T-cell (primary cell): ENCODE measurements at regions not wholly inside any gene's neighbourhood (a gene's known extent, or its start where the extent isn't known, plus 50 kb on each side); places are given as distances from the start of the nearest gene placed in this dataset.

Source experiments
- ATAC-seq, 4 experiments: fragments of 200-7000 bp in 3 of 4; fragments of 150-1000 bp in 1 of 4; cut with Tn5 transposase; replicated peaks in 1 of 4; 1 replicate in 3 of 4; 2 replicates in 1 of 4; pipeline ENCODE4 v1.10.0; 2021; ENCODE audit warnings: moderate library complexity in 3 of 4, mild to moderate bottlenecking in 2 of 4, moderate number of reproducible peaks in 1 of 4
- CTCF ChIA-PET, 2 donors: fragments of 300-600 bp; sonication (Branson Sonifier 250); formaldehyde crosslinking; loops; one replicate each; lab custom pipeline; 2022; ENCODE audit warnings: antibody characterized with exemption in 2 of 2; lab: Charles Lee
- POLR2A ChIA-PET, 2 donors: fragments of 300-600 bp; sonication (Branson Sonifier 250); formaldehyde crosslinking; loops; one replicate each; lab custom pipeline; 2022; ENCODE audit warnings: antibody characterized with exemption in 2 of 2; lab: Charles Lee
- DNase-seq, 35 experiments: peaks; one replicate each; pipeline versions ENCODE4 v3.0.0 to v3.0.0-alpha.2; 2013 to 2023
- H3K27ac ChIP-seq: one replicate; pipeline ENCODE4 v1.5.1; 2013; ENCODE audit warnings: low read length
- H3K27me3 ChIP-seq, 2 experiments: replicated peaks in 1 of 2; 1 replicate in 1 of 2; 2 replicates in 1 of 2; pipeline versions ENCODE4 v1.6.1 to v1.7.0; 2013; ENCODE audit warnings: low read length in 1 of 2, mixed read lengths in 1 of 2; ENCODE audit not compliant: control insufficient read depth in 2 of 2, insufficient read depth in 2 of 2; ENCODE audit errors: extremely low read depth in 1 of 2
- H3K36me3 ChIP-seq, 2 donors: 1 replicate in 1 of 2; 2 replicates in 1 of 2; pipeline versions ENCODE4 v1.6.1 to v1.7.0; 2013; ENCODE audit warnings: low read length in 1 of 2; ENCODE audit not compliant: control insufficient read depth in 2 of 2, insufficient read depth in 1 of 2; ENCODE audit errors: extremely low read depth in 1 of 2
- H3K4me1 ChIP-seq, 2 experiments: 1 replicate in 1 of 2; 2 replicates in 1 of 2; pipeline versions ENCODE4 v1.6.1 to v1.7.0; 2013; ENCODE audit warnings: low read length in 2 of 2, mixed read lengths in 1 of 2; ENCODE audit not compliant: insufficient read depth in 2 of 2, control insufficient read depth in 1 of 2; ENCODE audit errors: extremely low read depth in 1 of 2
- H3K4me3 ChIP-seq, 2 donors: 1 replicate in 1 of 2; 2 replicates in 1 of 2; pipeline versions ENCODE4 v1.5.1 to v1.7.0; 2013; ENCODE audit warnings: mild to moderate bottlenecking in 2 of 2, low read length in 1 of 2, moderate library complexity in 1 of 2; ENCODE audit not compliant: control insufficient read depth in 1 of 2; ENCODE audit errors: extremely low read depth in 1 of 2
- H3K9me3 ChIP-seq: 2 replicates; pipeline ENCODE4 v1.7.0; 2013
- H3K27ac Mint-ChIP-seq, 2 donors: one replicate each; pipeline ENCODE4 v1.8.0; 2020 to 2021; ENCODE audit warnings: mild to moderate bottlenecking in 2 of 2, mixed read lengths in 2 of 2
- H3K27me3 Mint-ChIP-seq, 2 donors: one replicate each; pipeline ENCODE4 v1.8.0; 2021 to 2022; ENCODE audit warnings: mixed read lengths in 2 of 2
- H3K36me3 Mint-ChIP-seq: one replicate; pipeline ENCODE4 v1.8.0; 2021; ENCODE audit warnings: mixed read lengths
- H3K4me1 Mint-ChIP-seq, 3 donors: one replicate each; pipeline ENCODE4 v1.8.0; 2020 to 2022; ENCODE audit warnings: mixed read lengths in 3 of 3, mild to moderate bottlenecking in 1 of 3
- H3K4me3 Mint-ChIP-seq, 3 donors: one replicate each; pipeline ENCODE4 v1.8.0; 2020 to 2022; ENCODE audit warnings: mild to moderate bottlenecking in 3 of 3, mixed read lengths in 3 of 3, moderate library complexity in 3 of 3
- H3K9me3 Mint-ChIP-seq, 3 donors: one replicate each; pipeline ENCODE4 v1.8.0; 2020 to 2022; ENCODE audit warnings: mixed read lengths in 3 of 3
- WGBS: methylation state at CpG from one replicate; pipeline ENCODE4 v1.1.5; 2013; ENCODE audit warnings: missing lambda C conversion rate; ENCODE audit not compliant: insufficient coverage; 5-methylcytosine and 5-hydroxymethylcytosine counted together

DNA sequence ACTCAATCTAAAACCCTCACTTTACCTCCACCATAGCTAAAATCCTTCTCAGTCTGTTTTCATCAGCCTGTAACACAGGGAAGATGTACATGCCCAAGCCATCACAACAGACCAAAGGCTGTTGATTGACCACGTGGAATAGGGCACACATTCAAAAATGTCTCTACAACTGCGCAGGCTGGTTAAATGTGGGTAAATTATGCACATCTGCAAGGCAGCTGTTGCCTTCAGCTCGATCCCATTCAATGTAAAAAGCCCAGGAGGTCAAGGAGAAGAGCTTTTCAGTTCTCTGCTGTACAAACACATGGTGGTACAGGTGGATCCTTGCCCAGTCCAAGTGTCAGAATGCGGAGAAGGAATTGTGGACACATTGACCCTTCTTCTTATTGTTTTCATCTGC, 354.0 kb downstream of the FLRT2 start:
- H3K4me1 ChIP-seq: no peaks in the 10 kb centered on the region
- ChIA-PET CTCF (no interaction called here), POLR2A (no interaction called here)
- no peak overlapping the region for H3K27ac ChIP-seq
- H3K36me3 ChIP-seq: no peaks in the 10 kb centered on the region
- H3K9me3 ChIP-seq: no peaks in the 10 kb centered on the region
- H3K4me3 ChIP-seq: no peak overlapping the region
- DNase-seq (no peak), ATAC-seq (no peak)
- Mint-ChIP-seq H3K27ac (no peak overlapping the region), H3K9me3 (no peaks in the 10 kb centered on the region), H3K4me1 (no peaks in the 10 kb centered on the region), H3K27me3 (peaks cover 0 to 1% of the 10 kb centered on the region in 2 donors), H3K4me3 (no peak overlapping the region), H3K36me3 (no peaks in the 10 kb centered on the region)
- no peaks in the 10 kb centered on the region for H3K27me3 ChIP-seq
- 43% methylated on average over 1 of the region's 4 CpGs for WGBS

DNA sequence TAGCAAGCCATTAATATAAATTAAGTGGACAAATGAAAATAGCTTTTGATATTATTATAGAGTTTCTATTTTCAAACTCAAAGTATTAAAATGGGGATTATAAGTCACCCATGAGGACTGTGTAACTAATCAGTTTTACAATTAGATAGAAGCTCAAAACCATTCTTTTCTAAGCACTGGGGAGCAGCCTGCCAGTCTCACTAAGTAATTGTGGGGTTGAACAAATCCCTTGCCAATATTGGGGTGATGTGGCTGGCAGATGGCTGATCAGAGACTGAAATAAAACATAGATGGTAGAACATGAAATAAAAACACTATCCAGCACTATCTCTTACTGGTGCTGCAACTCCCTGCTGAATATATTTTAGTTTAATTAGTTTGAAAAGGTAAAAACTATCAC, 353.2 kb downstream of the FLRT2 start:
- H3K27me3 ChIP-seq: no peaks in the 10 kb centered on the region

GRCh38 chr14:85881935-85882334, 352.0 kb downstream of the FLRT2 start:
- Mint-ChIP-seq H3K36me3 (no peaks in the 10 kb centered on the region), H3K27ac (no peak overlapping the region), H3K4me3 (no peak overlapping the region), H3K27me3 (peaks cover 0 to 1% of the 10 kb centered on the region in 2 donors), H3K9me3 (no peaks in the 10 kb centered on the region), H3K4me1 (no peaks in the 10 kb centered on the region)
- no peaks in the 10 kb centered on the region for H3K36me3 ChIP-seq
- no peaks in the 10 kb centered on the region for H3K9me3 ChIP-seq
- no peaks in the 10 kb centered on the region for H3K4me1 ChIP-seq
- DNase-seq (no peak), ATAC-seq (no peak)
- WGBS: no CpG with 5 or more reads among the region's 2 CpGs
- POLR2A ChIA-PET: no interaction called here
- no peaks in the 10 kb centered on the region for H3K27me3 ChIP-seq
- H3K27ac ChIP-seq: no peak overlapping the region
- H3K4me3 ChIP-seq: no peak overlapping the region
- CTCF ChIA-PET: no interaction called here

More for the DNA sequence above, 353.2 kb downstream of the FLRT2 start:
- ChIA-PET POLR2A (no interaction called here), CTCF (no interaction called here)
- no peaks in the 10 kb centered on the region for H3K36me3 Mint-ChIP-seq
- H3K4me3 ChIP-seq: no peak overlapping the region
- no peak for ATAC-seq
- no peak overlapping the region for H3K4me3 Mint-ChIP-seq
- no peaks in the 10 kb centered on the region for H3K4me1 Mint-ChIP-seq
- H3K4me1 ChIP-seq: no peaks in the 10 kb centered on the region
- H3K27me3 Mint-ChIP-seq: peaks cover 0 to 1% of the 10 kb centered on the region in 2 donors
- H3K27ac Mint-ChIP-seq: no peak overlapping the region
- no peaks in the 10 kb centered on the region for H3K36me3 ChIP-seq
- no peak overlapping the region for H3K27ac ChIP-seq
- DNase-seq: no peak
- no peaks in the 10 kb centered on the region for H3K9me3 ChIP-seq
- H3K9me3 Mint-ChIP-seq: no peaks in the 10 kb centered on the region

- H3K27ac ChIP-seq: no peak overlapping the region
- no peak for DNase-seq
- ChIA-PET CTCF (no interaction called here), POLR2A (no interaction called here)
- H3K4me1 ChIP-seq: no peaks in the 10 kb centered on the region
- Mint-ChIP-seq H3K27ac (no peak overlapping the region), H3K9me3 (no peaks in the 10 kb centered on the region), H3K4me1 (no peaks in the 10 kb centered on the region), H3K27me3 (peaks cover 1 to 13% of the 10 kb centered on the region in 2 donors), H3K4me3 (no peak overlapping the region), H3K36me3 (no peaks in the 10 kb centered on the region)
- ATAC-seq: no peak
- H3K9me3 ChIP-seq: no peaks in the 10 kb centered on the region
- H3K36me3 ChIP-seq: no peaks in the 10 kb centered on the region
- H3K27me3 ChIP-seq: no peaks in the 10 kb centered on the region
- WGBS: 88% methylated on average over 5 of the region's 7 CpGs
- no peak overlapping the region for H3K4me3 ChIP-seq
These were observed 348.9 kb downstream of the FLRT2 start for GRCh38 chr14:85878874-85879273.

DNA sequence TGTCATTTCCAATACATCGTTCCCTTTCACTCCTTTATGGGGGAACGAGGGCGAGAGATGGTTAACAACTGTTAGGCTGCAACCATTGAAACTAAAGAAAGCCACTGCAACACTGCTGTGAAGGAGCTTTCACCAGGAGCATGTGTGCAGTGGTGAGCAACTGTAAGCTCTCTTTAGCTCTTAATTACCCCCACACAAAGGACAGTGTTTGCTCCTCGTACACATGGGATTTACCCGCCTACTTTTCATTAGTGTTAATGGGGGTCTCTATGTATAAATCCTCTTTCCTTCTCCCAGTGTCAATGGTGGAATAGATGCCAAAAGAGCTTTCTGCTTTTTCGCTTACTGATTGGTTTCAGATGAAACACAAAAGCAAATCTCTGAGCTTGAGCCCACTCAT, 343.1 kb downstream of the FLRT2 start:
- Mint-ChIP-seq H3K4me1 (no peaks in the 10 kb centered on the region), H3K27me3 (peaks cover 1 to 21% of the 10 kb centered on the region in 2 donors), H3K9me3 (peaks cover 0 to 3% (median 0%) of the 10 kb centered on the region in 3 donors), H3K27ac (no peak overlapping the region), H3K4me3 (no peak overlapping the region), H3K36me3 (no peaks in the 10 kb centered on the region)
- no peaks in the 10 kb centered on the region for H3K27me3 ChIP-seq
- H3K4me3 ChIP-seq: no peak overlapping the region
- 100% methylated on average over 1 of the region's 6 CpGs for WGBS
- H3K4me1 ChIP-seq: no peaks in the 10 kb centered on the region
- no peak for DNase-seq
- ATAC-seq: no peak
- no peaks in the 10 kb centered on the region for H3K9me3 ChIP-seq
- H3K27ac ChIP-seq: no peak overlapping the region
- CTCF ChIA-PET: no interaction called here
- POLR2A ChIA-PET: no interaction called here
- H3K36me3 ChIP-seq: no peaks in the 10 kb centered on the region

DNA sequence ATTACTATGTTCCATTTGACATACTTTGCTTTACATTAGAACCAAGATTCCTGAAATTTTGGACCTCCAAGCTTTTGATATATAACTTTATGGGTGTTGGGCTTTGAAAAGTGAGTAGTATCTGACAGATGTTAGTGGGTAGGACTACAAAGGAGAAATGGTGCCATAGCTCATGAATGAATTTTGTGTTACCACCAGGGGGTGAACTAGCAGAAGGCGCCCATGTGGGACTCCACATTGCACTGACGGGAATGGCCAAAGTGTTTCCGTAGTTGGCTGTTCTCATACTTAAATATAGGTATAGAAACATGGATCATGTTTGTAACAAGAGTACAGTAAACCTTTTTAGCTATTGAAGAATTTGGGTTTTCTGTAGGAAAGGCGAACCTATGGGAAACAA, 337.5 kb downstream of the FLRT2 start:
- no peaks in the 10 kb centered on the region for H3K9me3 ChIP-seq
- no peak overlapping the region for H3K27ac Mint-ChIP-seq
- H3K36me3 ChIP-seq: no peaks in the 10 kb centered on the region
- H3K36me3 Mint-ChIP-seq: no peaks in the 10 kb centered on the region
- ATAC-seq (no peak), DNase-seq (no peak)
- H3K27ac ChIP-seq: no peak overlapping the region
- H3K4me1 ChIP-seq: no peaks in the 10 kb centered on the region
- H3K9me3 Mint-ChIP-seq: peaks cover 0 to 3% (median 0%) of the 10 kb centered on the region in 3 donors
- POLR2A ChIA-PET: interaction anchor here in 1 of 2 donors (0.6 kb wide), 1 partner anchor 934 kb away, joined by 3 read pairs; no protein-coding TSS in a partner anchor
- no CpG with 5 or more reads among the region's 4 CpGs for WGBS
- H3K4me3 ChIP-seq: no peak overlapping the region
- H3K4me1 Mint-ChIP-seq: no peaks in the 10 kb centered on the region
- no peak overlapping the region for H3K4me3 Mint-ChIP-seq
- no peaks in the 10 kb centered on the region for H3K27me3 ChIP-seq
- CTCF ChIA-PET: interaction anchor here (0.6 to 1.6 kb wide), 4 partner anchors 171 to 192 kb away, joined by 3 to 5 read pairs (median 3); no protein-coding TSS in a partner anchor
- peaks cover 0 to 4% of the 10 kb centered on the region in 2 donors for H3K27me3 Mint-ChIP-seq

DNA sequence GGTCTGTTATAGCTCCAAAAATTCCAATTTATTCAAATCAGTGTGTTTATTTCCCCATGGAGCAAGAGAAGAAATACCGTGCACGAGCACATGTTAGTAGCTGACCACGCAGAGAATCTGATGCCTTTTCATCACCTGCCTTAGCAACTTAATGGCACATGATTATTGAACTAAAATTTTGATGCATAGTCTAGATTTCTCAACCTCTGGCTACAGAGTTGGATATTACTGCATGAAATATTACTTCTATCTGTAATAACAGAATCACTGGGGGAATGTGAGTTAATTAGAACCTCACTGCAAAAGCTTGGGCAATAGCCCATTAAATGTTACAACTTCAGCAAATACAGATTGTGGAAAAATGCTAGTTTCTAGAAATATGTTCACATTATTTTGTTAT, 335.8 kb downstream of the FLRT2 start:
- H3K4me1 ChIP-seq: no peaks in the 10 kb centered on the region
- H3K9me3 ChIP-seq: no peaks in the 10 kb centered on the region
- Mint-ChIP-seq H3K27me3 (no peaks in the 10 kb centered on the region), H3K27ac (no peak overlapping the region), H3K36me3 (no peaks in the 10 kb centered on the region), H3K4me1 (no peaks in the 10 kb centered on the region), H3K4me3 (no peak overlapping the region), H3K9me3 (peaks cover 0 to 3% (median 0%) of the 10 kb centered on the region in 3 donors)
- CTCF ChIA-PET: no interaction called here
- no peak for DNase-seq
- no peak overlapping the region for H3K4me3 ChIP-seq
- WGBS: no CpG with 5 or more reads among the region's 3 CpGs
- H3K36me3 ChIP-seq: no peaks in the 10 kb centered on the region
- POLR2A ChIA-PET: no interaction called here
- no peaks in the 10 kb centered on the region for H3K27me3 ChIP-seq
- no peak overlapping the region for H3K27ac ChIP-seq
- ATAC-seq: no peak
